Activated naive CD4-positive, alpha-beta T cell treated with Interleukin-2 at 50 U/mL for 16 hours (primary cell): ENCODE measurements at regions not wholly inside any gene's neighbourhood (a gene's known extent, or its start where the extent isn't known, plus 50 kb on each side); places are given as distances from the start of the nearest gene placed in this dataset.
"Not testable (repeated sequence)": the region's sequence is repeated elsewhere in the genome, so short reads cannot be mapped to it uniquely, and the experiment has no call there.

Experiments
- DNase-seq: peaks from one replicate; pipeline ENCODE4 v3.0.0-alpha.2; 2020

DNA sequence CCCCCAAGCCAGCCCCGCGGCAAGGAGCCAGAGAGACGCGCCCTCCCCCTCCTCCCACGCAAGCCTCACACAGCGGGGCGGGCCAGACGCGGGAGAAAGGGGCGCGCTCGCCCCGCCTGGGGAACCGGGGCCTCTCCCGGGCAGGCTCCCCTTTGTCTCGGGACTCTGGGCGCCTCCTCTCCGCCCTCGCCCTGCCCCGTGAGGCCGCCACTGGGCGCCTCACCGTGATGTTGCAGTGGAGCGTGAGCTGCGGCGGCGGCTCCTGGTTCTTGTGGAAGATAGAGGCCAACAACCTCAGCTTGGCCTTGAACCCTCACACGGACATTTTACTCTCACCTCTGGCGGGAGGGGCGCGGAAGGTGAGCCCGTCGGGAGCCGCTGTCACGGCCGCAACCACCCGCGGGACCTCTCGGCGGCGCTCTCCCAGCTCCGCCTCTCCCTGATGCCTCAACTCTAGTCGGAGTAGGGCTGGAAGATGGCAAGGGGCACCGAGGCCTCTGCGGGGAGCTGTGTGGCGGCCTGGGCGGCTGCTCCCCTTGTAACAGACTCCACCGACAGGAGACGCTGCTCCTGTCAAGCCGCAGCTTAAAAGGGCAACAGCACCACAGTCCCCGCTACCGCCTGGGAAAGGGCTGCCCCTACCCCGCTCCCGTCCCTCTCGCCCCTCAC, 179.2 kb upstream of the ZSCAN2 start:
- DNase-seq, result peak; percentile 14

DNA sequence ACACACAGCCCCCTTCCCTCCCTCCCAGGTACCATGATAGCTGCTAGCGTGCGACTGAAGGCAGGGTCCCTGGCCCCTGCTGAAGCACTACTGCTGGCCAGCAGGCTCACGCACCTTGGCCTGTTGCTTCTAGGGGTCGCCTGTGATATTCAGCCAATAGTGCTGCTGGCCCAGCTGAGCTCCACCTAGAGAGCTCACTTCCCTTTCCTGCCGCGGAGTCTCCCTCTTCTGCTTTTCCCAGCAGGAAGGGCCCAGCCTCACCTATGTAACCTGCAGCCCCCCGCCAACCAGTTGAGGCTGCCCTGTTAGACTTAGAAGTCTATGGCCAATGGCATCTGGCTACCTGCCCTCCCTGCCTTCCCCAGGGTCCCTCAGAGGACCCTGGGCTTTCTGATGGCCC, 175.5 kb upstream of the ZSCAN2 start:
- DNase-seq, result not testable (repeated sequence)

DNA sequence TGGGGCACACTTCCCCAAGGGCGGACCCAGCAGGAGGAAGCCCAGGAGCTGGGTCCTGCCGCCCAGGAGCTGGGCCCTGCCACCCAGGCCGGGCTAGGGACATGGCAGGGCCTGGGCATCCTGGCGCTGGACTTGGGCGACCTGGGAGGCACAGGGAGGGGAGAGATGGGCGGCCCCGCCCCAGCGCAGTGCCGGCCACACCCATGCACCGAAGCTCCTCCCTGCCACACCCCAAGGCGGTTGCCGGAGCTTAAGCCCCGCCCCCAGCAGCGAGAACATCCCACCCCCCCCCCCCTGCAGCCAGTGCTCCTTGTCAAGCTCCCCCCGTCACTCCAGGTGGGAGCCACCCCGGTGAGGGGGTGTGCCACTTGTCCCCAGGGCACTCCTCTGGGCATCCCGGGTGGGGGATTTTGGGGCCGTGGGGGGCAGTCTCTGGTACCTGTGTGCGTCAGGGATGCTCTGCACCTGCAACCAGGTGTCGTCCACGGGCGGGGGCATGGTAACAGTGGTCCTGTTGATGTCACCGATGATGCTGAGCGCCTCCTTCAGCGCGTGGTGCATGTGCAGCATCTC, 127.4 kb upstream of the ZSCAN2 start:
- not testable (repeated sequence) for DNase-seq

DNA sequence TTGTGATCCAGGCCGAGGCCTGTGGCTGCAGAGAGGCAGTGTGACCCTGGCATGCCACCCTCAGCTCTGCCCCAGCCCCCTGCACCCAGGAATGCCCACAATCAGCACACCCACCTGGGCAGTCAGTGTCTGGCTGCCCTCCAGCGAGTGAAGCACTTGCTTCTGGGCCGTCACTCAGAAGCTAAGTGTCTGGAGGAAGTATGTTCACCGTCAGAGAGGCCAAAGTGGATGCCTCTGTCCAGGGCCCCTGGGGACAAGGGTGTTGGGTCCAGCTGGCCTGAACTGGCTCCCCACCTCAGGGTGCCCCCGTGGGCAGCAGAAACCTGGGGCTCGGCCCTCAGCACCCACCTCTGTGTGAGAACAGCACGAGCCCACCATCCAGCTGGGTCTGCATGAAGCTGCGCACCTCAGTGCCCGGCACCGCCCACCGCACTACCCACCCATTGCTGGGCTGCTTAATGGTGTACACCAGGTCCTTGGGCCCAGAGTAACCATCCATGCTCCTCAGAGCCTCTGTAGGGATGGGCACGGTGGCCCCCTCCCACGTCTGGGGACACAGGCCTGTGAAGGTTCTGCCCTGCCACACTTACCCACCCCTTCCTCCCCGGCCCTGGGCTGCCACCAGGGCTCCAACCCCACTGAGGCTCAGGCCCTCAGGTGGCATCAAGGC, 124.3 kb upstream of the ZSCAN2 start:
- not testable (repeated sequence) for DNase-seq

DNA sequence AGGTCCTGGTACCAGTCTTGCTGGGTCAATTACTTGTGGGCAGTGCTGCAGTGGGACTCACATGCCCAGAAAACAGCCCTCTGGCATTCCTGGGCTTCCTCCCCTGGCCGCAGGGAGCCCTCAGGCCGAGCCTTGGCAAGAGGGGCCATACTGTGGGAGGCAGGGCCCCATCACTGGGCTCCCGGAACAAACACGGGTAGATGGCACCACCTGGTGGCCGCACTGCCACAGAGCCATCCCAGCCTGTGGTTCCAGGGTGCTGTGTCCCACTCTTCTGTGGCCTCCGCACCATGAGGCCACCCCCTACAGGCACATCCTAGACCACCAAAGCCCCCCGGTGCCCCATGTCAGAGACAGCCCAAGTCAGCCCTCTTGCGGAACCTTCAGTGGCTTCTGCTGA, 123.3 kb upstream of the ZSCAN2 start:
- DNase-seq, result not testable (repeated sequence)

DNA sequence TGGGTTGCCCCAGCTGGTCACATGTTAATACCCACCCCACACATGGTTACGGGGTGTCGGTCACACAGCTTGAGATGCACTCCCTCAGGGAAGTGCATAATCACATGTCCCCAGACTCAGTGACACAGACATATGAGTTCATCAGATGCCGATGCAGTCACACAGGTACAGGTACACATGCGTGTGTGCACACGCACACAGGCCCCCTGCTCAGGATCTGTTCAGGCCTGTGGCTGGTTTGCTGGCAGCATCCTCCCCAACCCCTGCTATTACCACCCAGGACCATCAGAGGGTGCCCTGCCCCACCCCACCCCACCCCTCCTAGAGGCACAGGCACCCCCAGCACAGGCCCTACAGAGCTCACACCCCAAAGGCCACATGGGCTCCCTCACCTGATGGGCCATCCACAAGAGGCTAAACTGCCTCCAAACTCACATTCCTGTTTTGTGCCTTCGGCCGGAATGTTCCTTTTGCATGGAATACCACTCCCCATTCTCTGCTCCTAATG, 120.6 kb upstream of the ZSCAN2 start:
- not testable (repeated sequence) for DNase-seq

DNA sequence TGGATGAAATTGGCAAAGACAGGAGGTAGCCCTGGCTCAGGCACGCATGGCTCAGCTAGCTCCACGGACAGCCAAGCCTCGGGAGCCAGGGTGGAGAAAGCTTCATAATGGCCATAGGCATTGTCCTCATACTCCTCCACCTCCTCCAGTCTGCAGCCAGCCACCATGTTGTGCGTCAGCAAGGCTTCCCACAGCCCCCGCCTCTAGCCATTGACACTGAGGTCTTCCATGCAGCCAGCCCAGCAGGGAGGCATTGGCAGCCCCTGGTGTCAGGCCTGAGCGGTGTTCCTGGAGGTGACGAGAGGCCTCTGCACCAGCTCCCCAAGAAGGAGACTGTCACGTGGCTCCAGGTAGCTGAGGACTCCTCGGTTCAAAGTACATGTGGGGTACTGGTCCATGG, 117.0 kb upstream of the ZSCAN2 start:
- DNase-seq, result not testable (repeated sequence)

DNA sequence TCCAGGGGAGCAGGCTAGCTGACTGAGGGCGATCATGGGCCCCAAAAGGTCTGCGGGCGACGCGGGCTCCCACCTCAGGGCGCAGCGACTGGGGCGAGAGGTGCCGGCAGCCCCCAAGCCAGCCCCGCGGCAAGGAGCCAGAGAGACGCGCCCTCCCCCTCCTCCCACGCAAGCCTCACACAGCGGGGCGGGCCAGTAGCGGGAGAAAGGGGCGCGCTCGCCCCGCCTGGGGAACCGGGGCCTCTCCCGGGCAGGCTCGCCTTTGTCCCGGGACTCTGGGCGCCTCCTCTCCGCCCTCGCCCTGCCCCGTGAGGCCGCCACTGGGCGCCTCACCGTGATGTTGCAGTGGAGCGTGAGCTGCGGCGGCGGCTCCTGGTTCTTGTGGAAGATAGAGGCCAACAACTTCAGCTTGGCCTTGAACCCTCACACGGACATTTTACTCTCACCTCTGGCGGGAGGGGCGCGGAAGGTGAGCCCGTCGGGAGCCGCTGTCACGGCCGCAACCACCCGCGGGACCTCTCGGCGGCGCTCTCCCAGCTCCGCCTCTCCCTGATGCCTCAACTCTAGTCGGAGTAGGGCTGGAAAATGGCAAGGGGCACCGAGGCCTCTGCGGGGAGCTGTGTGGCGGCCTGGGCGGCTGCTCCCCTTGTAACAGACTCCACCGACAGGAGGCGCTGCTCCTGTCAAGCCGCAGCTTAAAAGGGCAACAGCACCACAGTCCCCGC, 100.5 kb upstream of the ZSCAN2 start:
- peak; percentile 37 for DNase-seq

DNA sequence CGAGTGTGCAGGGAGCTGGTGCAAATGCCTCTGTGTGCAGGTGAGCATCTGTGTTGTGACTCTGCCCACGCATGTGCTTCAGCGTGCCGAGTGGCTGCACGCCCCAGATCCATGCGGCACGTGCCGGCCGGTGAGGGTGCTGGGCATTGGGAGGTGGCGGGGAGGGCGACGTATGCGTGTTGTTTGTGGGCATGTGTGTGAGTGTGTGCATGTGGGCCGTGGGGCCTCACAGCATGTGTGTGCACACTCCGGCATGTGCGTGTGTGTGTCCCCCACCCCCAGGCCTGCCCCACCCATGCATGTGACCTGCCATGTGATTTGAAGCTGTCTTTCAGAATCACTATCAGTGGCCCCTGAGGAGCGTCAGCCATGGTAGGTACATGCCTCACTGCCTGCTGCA, 97.7 kb upstream of the ZSCAN2 start:
- not testable (repeated sequence) for DNase-seq

DNA sequence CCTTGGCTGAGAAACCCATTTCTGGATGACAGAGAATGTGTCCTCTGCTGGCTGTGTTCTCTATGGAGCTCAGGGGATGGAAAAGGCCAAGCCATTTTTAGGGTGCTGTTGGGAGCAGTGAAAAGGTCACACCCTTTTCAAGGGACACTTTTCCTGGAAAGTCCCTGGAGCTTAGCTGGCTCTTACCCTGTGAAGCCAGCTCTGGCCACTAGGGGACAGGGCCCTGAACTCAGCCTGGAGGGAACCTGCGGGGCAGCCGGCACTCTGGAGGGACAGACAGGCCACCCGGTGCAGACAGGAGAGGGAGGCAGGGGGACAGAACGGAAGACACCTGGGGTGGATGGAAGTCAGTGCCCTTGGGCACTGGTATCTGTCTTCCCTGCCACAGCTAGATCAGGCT, 95.3 kb upstream of the ZSCAN2 start:
- DNase-seq, result not testable (repeated sequence)

DNA sequence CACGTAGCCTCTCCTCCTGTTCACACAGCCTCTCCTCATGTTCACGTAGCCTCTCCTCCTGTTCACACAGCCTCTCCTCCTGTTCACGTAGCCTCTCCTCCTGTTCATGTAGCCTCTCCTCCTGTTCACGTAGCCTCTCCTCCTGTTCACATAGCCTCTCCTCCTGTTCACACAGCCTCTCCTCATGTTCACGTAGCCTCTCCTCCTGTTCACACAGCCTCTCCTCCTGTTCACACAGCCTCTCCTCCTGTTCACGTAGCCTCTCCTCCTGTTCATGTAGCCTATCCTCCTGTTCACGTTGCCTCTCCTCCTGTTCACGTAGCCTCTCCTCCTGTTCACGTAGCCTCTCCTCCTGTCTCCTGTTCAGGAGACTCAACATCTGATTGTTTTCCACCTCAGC, 88.5 kb upstream of the ZSCAN2 start:
- not testable (repeated sequence) for DNase-seq

DNA sequence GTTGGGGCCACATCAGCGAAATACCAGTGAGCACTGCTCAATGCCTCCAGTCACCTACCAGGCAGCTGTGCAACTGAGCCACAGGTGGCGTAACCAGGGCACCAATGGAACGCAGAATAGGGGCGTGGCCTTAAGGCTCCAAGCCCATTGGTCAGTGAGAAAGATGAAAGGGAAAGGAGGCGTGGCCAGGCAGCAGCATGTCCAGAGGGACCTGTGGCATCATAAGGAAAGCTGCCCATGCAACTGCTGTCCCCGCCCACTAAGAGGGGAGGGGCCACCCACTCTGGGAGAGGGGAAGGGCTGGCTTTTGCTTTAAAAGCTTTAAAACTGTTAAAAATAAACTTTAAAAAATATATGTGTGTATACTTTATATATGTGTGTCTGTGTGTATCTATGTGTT, 84.0 kb upstream of the ZSCAN2 start:
- DNase-seq, result not testable (repeated sequence)

DNA sequence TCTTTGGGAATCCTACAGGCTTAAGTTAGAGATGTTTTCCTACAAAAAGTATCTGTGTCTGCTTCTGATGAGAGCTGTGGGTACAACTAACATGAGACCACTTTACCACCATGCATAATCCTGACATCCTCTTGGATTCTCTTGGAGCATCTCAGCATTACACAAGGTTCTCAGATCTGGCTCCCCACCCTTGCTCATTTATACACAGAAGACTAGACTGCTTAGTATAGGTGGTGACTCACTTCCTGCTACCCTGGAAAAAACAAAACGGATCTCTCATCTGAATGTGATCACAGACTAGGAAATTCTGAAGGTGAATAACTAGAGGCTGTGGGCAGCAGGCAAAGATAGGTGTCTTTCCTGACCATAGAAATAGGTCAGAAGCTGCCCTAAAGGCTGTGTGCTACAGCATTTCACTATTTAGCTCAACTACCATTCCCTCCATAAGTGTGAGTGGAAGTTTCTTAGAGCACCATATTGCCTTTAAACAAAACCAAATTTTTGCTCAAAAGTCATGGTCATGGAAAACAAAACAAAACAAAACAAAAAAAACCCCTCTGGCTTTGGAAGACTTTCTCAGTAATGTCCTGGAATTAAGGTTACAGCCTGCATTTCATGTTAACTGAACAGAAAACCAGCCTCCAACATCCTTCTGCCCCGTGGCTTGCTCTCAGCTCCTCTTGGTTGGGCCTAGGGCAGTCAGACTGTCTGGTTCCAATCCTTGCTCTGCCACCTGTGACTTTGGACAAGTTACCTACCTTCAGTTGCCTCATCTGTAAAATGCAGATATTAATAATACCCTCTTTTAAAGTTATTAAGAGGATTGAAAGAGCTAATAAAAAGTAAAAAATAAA, 75.1 kb upstream of the ZSCAN2 start:
- not testable (repeated sequence) for DNase-seq

DNA sequence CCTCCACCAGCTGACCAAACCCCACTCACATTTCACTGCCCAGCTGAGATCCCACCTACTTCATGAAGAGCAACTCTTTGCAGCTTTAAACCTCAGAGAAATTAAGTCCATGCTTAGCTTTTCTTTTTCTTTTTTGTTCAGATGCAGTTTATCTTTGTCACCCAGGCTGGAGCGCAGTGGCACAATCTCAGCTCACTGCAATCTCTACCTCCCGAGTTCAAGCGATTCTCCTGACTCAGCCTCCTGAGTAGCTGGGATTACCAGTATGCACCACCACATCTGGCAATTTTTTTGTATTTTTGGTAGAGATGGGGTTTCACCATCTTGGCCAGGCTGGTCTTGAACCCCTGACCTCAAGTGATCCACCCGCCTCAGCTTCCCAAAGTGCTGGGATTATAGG, 70.1 kb upstream of the ZSCAN2 start:
- not testable (repeated sequence) for DNase-seq

DNA sequence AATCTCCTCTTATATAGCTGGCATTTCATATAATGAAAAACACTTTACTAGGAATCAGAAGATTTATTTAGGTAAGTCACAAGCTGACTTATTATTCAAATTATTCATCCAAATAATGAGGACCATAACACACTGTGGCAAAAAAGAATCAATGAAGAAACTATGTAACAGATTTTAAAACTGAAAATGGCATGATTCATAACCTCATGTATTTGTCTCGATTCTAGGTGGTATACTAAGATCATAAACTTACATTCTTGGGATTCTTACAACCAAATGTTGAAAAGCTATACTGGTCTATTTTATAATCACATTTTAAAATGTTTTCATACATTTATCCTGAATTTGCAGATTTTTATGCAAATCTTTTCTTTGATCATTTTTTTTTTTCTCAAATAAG, 69.6 kb upstream of the ZSCAN2 start:
- not testable (repeated sequence) for DNase-seq

DNA sequence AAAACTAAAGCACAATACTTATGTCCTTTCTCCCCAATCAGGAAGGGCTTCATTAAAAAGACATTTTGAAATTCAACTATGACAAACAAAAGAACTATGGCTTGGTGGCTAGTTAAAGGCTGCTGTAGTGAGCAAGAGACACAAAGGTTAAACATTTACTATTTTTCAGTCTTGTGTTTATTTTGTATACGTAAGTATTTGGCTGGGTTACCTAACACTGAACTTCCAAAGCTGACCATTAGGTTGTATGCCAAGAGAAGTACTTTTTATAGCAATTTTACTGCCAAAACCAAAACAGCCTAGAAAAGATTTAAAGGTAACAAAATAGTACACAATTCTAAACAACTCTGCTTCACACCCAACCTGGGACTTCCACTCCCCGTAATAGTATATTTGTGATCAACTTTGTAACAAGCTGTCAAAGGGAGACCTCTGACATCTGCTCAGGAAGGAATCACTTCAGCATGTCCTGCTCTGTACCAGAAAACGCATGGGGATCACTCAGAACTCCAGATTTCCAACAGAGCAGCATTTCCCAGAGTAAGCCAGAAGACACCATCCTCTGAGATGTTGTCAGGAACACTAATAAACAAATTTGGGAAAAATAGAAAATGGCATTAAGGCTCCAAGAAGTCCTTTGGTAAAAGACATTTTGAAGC, 69.0 kb upstream of the ZSCAN2 start:
- DNase-seq, result not testable (repeated sequence)

DNA sequence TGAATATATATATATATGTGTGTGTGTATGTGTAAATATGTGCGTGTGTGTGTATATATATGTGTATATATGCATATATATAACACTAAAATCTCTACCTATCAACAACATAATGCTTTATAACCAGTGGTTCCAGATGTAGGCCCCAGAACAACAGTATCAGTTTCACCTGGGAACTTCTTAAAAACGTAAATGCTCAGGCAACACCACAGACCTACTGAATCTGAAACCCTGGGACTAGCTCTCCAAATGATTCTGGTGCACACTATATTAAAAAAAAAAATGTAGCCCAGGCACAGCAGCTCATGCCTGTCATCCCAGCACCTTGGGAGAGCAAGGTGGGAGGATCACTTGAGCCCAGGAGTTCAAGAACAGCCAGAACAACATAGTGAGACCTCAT, 67.1 kb upstream of the ZSCAN2 start:
- DNase-seq, result not testable (repeated sequence)

DNA sequence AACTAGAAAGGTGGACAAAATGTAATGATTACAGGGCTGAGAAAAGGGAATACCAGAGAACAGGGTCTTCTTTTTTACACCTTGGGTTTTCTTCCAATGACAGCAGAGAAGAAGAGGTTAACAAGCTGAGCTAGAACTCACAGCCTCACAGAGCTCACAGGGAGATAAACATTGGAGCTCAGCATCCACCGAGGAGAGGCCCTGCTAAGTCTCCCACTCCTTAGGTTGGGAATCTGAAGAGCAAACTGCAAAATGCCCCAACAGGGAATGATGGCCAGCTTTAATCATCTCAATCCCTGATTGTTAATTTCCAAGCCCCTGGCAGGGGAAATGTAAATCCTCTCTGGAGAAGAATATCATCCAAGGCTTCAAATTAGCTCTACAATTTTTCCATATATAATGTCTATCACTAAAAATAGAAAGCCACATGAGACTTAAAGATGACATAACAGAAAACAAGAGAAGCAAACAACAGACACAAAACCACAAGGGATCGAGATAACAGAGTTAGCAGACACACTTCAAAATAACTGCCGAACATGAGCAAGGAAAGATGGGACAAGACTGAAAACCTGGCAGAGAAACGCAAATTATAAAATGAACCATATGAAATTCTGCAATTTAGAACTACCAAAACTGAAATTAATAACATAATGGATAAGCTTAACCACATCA, 66.1 kb upstream of the ZSCAN2 start:
- DNase-seq, result not testable (repeated sequence)

DNA sequence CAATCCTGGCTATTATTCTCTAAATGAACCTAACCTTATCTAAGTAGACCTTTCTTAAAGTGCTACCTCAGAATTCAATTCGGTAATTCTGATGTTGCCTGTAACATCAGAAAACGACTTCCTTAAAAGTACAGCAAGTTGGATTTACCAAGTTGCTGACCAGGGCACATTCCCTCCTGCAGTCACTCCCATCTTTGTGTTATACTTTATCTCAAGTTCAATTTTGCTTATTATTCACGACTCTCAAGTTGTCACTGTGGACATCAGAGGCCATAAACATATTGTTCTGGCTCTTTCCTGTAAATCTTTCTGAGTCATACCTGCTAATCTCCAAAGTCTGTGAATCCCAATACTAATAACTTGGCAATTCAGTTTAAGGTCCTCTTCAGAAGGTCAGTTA, 64.6 kb upstream of the ZSCAN2 start:
- DNase-seq, result not testable (repeated sequence)

DNA sequence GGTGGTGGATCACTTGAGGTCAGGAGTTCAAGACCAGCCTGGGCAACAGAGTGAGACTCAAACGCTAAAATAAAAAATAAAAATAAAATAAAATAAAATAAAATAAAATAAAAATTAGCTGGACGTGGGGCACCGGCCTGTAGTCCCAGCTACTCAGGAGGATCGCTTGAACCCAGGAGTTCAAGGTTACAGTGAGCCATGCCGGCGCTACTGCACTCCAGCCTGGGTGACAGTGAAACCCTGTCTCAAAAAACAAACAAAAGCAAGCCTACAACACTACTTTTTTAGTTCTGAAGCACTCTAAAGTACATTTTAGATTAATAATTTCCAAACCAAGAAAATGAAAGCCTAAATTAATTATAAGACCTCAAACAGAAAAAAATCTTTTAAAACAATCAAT, 56.2 kb upstream of the ZSCAN2 start:
- DNase-seq, result not testable (repeated sequence)

DNA sequence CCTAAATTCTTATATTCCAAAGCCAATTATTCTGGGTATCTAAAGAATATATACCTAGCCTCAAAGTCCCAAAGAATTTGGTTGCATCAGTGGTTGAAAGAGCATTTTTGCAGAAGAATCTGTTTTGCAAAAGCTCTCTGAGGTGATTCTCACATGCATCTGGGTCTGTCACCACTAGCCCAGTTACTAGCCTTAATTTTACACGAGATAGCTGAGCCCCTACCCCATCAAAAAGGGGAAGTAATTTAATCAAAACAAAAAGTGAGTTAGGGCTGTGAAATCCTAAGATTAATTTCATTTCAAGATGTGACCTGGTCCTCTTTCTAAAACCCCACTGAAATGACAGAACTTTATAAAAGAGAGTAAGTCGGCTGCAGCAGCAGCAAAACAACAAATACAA, 53.7 kb upstream of the ZSCAN2 start:
- DNase-seq, result not testable (repeated sequence)
